ENCODE measurements at regions not wholly inside any gene's neighbourhood (a gene's known extent, or its start where the extent isn't known, plus 50 kb on each side); places are given as distances from the start of the nearest gene placed in this dataset.

- no peak for TF ChIP-seq ZBTB7A (IDR thresholded peaks at IDR 0.05; ENCODE audit: low read depth)
Measured at GRCh38 chr2:176599796-176600485, 330.7 kb downstream of the MTX2 start.

- TF ChIP-seq EGR1 (IDR thresholded peaks at IDR 0.05) (no peak), TEAD4 (IDR thresholded peaks at IDR 0.05) (no peak), USF1 (IDR thresholded peaks at IDR 0.05) (no peak), TAF1 (IDR thresholded peaks at IDR 0.05; ENCODE audit: low read depth) (no peak), CREB1 (IDR thresholded peaks at IDR 0.05; ENCODE audit: low read depth) (no peak), RAD21 (IDR thresholded peaks at IDR 0.05; ENCODE audit: low read depth) (no peak), TCF12 (IDR thresholded peaks at IDR 0.05; ENCODE audit: low read depth) (no peak), ZBTB7A (IDR thresholded peaks at IDR 0.05; ENCODE audit: low read depth) (no peak), MAX (IDR thresholded peaks at IDR 0.05) (no peak), REST (IDR thresholded peaks at IDR 0.05; ENCODE audit: low read depth) (no peak), EP300 (IDR thresholded peaks at IDR 0.05; ENCODE audit: borderline replicate concordance) (no peak), NFIC (IDR thresholded peaks at IDR 0.05) (no peak), CEBPB (IDR thresholded peaks at IDR 0.05) (no peak), FOXM1 (IDR thresholded peaks at IDR 0.05; ENCODE audit: borderline replicate concordance, low read depth) (no peak), YY1 (IDR thresholded peaks at IDR 0.05; ENCODE audit: low read depth) (no peak)
Measured at GRCh38 chr2:176601066-176601465, 331.8 kb downstream of the MTX2 start.

GRCh38 chr2:176612036-176612435, 342.8 kb downstream of the MTX2 start:
- TF ChIP-seq ZBTB7A (IDR thresholded peaks at IDR 0.05; ENCODE audit: low read depth) (no peak), REST (IDR thresholded peaks at IDR 0.05; ENCODE audit: low read depth) (no peak), MAX (IDR thresholded peaks at IDR 0.05) (no peak), TAF1 (IDR thresholded peaks at IDR 0.05; ENCODE audit: low read depth) (no peak), FOXM1 (IDR thresholded peaks at IDR 0.05; ENCODE audit: borderline replicate concordance, low read depth) (no peak), USF1 (IDR thresholded peaks at IDR 0.05) (no peak), TEAD4 (IDR thresholded peaks at IDR 0.05) (no peak)

- no peak for TF ChIP-seq NFIC (IDR thresholded peaks at IDR 0.05)
- no peak for TF ChIP-seq ZBTB7A (IDR thresholded peaks at IDR 0.05; ENCODE audit: low read depth)
- no peak for TF ChIP-seq EP300 (IDR thresholded peaks at IDR 0.05; ENCODE audit: borderline replicate concordance)
- no peak for TF ChIP-seq YY1 (IDR thresholded peaks at IDR 0.05; ENCODE audit: low read depth)
- no peak for TF ChIP-seq TCF12 (IDR thresholded peaks at IDR 0.05; ENCODE audit: low read depth)
- no peak for TF ChIP-seq REST (IDR thresholded peaks at IDR 0.05; ENCODE audit: low read depth)
- TF ChIP-seq FOXM1 (IDR thresholded peaks at IDR 0.05; ENCODE audit: borderline replicate concordance, low read depth), result no peak
- no peak for TF ChIP-seq CEBPB (IDR thresholded peaks at IDR 0.05)
- TF ChIP-seq CREB1 (IDR thresholded peaks at IDR 0.05; ENCODE audit: low read depth), result no peak
- no peak for TF ChIP-seq RAD21 (IDR thresholded peaks at IDR 0.05; ENCODE audit: low read depth)
- no peak for TF ChIP-seq TAF1 (IDR thresholded peaks at IDR 0.05; ENCODE audit: low read depth)
- TF ChIP-seq MAX (IDR thresholded peaks at IDR 0.05), result no peak
- no peak for TF ChIP-seq USF1 (IDR thresholded peaks at IDR 0.05)
- TF ChIP-seq TEAD4 (IDR thresholded peaks at IDR 0.05), result no peak
- TF ChIP-seq EGR1 (IDR thresholded peaks at IDR 0.05), result no peak
Measured at GRCh38 chr2:176612736-176613135, 343.5 kb downstream of the MTX2 start.
